HG02970 (cell line): ENCODE measurements at regions not wholly inside any gene's neighbourhood (a gene's known extent, or its start where the extent isn't known, plus 50 kb on each side); places are given as distances from the start of the nearest gene placed in this dataset.

ENCODE experiments used
- ATAC-seq: cut with Tn5 transposase; IDR thresholded peaks from one replicate; pipeline ENCODE4 v1.9.1; 2021; ENCODE audit warnings: mild to moderate bottlenecking, moderate library complexity, moderate number of reproducible peaks; ENCODE audit not compliant: unreplicated experiment, low FRiP score

DNA sequence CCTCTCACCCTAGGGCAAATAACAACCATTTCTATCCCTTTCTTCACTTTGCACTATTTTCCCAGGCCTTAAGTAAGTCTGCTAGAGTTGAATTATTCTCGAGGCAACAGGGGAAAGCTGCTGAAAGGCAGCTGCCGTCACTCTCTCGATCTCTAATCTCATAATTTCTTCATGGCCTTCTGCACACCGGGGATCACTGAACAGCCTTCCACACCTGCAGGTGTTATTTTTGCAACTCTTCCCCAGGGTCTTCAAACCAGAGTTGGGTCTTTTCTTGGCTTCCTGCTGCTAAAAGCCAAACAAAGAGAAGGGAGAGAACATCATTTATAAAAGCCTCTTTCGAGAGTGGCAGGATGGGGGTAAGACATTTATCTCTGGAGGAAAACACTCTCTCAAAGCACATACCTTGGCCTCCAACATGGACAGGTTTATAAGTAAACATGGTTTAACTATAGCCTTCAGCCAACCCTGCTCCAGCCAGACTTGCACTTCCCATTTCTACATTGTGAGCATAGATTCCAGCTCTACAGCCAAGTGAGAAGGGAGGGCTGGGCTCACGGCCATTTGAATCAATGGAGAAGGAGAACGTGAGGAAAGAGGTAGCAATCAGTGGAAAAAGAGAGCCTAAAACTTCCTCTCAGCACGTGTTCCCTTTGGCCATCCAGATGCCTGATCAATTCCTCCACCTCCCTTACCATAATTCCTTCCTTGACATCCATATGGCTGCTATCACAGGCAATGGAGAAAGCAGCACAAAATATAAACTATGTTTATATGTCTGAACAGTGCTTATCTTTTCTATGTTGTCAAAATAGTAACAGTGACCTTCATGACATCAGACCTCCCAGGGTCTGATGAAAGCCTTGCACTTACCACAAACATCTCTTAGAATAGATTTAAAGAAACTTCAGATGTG is 464.9 kb downstream of the TLE1 start:
- ATAC-seq, result no peak

DNA sequence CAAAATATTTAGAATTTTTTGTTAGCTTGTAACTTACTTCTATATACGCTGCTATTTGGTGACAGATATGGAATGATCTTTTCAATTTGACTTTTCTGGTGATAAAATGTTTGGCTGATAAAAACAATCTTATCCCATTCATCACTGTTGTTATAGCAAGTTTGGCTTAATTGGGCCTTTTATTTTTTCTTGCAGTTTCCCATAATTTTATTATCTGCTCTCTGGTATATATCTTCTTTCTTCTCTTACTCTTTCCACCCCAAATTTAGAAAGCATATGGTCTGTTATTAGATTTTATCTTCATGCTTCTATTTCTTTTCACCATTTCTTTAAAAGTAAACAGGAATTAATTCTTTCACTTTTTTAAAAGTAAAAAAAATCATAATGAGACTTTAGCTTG is 474.4 kb downstream of the TLE1 start:
- no peak for ATAC-seq

DNA sequence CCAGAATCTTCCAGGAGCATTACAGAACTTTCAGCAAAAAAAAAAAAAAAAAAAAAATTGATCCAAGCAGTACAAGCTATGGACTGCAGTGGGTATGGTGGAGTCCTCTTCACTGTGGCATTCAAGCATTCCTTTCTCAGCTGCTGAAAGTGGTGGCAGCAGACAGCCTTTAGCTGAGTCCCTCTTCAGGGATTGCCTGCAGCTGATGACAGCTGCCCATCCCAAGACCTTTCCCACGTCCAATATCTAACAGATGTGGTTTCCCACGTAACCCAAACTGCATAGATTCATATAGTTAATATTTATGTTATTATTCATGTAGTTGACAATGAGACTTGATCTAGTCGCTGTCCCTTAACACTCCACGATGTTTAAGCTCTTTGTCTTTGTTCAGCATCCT is 475.9 kb downstream of the TLE1 start:
- ATAC-seq, result no peak

DNA sequence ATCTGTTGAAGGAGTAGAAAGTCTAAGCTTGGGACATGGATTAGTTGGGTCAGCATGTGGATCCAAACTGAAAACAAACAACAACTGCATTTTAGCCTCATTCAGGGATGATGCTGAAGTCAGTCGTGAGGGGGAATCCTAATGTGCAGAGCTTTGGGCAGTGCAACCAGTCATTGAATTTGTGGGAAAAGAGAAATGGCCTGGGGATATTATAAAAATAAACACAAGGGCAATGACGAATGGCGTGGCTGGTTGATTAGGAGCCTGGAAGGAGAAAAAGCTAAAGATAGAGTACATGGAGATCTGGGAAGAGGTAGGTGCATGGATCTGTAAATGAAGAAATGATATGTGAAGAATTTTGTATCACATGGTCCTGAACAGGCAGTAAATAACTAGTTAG is 477.6 kb downstream of the TLE1 start:
- no peak for ATAC-seq

DNA sequence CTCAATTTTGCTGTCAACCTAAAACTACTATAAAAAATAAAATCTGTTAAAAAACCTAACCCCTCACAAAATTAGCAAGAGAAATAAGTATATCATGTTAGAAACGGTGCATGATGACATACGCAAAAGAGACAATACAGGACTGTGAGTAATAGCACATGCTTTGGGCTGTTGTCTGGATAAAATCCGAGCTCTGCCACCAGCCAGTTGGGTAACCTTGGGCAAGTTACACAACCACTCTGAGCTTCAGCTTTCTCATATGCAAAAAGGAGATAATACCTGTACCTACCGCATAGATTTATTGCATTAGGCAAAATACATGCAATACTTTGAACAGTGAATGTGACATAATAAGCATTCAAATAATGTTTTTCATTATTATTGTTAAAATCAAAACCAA is 481.7 kb downstream of the TLE1 start:
- ATAC-seq, result no peak

DNA sequence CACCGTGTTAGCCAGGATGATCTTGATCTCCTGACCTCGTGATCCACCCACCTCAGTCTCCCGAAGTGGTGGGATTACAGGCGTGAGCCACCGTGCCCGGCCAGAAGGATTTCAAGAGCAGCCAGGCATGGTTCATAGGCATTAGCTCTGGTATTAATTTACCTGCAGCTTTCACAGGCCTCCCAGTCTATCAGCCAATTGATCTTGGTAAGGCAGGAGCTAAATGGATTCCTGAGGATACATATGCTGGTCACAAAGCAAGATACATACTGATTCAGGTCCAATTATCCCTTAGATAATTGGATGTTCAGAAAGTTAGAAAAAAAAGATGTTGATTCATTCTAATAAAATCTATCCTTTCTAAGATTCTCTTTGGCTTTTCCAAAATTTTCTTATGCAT is 487.1 kb downstream of the TLE1 start:
- ATAC-seq, result no peak

DNA sequence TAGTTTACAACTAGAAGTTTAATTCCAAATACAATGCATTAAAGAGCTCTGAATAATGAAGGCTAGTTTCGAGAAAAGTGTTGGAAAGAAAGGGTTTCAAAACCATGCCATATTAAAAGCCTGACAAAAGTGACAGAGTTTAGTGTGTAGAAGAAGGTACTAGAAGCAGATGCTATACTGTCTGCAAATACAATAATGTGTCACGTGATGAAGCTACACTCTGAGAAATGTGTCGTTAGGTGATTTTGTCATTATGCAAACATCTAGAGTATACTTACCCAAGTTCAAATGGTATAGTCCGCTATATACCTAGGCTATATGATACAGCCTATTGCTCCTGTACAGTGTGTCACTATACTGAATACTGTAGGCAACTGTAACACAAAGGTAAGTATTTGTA is 494.1 kb downstream of the TLE1 start:
- no peak for ATAC-seq

DNA sequence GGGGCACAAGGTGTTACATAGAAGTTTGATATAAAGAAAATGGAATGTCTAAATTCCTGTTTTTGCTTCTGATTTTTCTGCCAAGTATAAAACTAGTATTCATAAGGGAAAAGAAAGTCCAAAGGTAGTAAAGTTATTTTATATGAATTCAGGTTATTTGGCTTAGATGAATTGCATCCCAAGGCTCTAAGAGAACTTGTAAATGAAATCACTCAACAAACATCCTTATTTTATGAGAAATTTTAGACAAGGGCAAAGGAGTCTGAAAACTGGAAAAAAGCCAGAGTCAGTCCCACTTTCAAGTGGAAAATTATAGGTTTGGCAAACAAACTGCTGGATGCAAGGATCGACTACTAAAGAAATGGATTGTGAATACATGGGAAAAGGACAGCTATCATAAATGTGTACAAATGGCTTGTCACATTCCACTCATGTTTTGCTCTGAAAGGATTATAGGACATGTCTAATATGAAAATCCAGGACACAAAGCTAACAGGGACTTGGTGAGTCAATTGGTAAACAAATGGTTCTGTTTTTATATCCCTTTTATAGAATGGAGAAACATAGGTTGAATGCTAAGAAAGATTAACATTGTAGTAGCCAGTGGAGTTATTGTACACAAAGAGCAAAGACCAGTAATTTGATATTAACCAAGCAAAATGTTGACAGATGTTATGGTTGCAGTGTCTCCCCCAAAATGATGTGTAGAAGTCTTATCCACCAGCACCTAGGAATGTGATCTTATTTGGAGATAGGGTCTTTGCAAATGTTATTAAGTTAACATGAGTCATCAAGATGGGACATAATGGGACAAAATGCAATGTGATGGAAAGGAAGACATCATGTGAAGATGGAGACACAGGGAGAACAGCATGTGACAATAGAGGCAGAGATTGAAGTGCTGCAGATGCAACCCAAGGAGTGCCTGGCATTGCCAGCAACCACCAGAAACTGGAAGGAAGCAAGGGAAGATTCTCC is 495.7 kb downstream of the TLE1 start:
- ATAC-seq, result no peak

DNA sequence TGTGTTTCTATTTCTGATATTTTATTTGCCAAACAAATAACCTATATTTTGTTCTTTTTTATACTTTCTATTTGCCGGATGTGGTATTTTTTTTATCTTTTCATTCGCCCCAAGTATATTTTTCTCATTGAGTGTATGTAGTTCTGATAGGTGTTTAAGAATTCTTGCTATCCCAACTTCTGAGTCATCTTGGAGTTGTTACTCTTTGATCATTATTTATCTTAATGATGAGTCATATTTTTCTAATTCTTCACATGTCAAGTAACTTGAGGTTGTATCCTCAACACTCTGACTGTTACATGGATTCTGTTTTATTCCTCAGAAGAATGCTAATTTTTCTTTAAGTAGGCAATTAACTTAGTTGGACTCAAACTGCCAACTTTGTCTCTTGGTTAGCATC is 498.1 kb downstream of the TLE1 start:
- ATAC-seq, result no peak

DNA sequence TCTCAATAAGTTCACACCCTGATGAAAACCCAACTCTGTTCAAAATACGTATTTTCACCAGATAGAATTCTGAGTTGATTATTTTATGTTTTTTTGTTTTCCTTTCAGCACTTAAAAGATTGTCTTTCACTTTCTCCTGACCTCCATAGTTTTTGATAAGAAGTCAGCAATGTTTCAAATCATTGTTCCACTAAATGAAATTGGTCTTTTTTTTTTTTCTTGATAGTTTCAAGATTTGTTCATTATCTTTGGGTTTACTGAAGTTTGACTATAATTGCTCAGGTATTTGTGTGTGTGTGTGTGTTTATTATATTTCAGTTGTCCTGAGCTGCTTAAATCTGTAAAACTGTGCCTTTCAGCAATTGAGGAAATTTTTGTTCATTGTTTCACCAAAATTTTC is 498.7 kb downstream of the TLE1 start:
- no peak for ATAC-seq

DNA sequence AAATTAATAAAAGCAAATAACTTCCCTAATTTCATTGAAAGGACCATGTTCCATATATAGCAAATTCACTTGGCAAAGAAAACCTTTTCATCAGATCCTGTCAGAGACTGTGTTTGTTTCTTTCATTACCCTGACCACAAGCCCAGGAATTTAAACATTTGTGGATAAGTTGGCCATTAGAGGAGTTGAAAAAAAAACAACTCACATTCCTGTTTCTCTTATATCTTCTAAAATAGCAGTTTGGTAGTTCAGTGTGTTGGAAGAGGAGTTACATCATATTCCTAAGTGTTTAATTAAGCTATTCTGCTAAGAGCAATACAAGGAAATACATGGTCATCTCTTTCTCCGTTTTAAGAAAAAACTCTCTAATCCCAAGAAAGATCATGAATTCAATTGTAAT is 505.6 kb downstream of the TLE1 start:
- no peak for ATAC-seq

DNA sequence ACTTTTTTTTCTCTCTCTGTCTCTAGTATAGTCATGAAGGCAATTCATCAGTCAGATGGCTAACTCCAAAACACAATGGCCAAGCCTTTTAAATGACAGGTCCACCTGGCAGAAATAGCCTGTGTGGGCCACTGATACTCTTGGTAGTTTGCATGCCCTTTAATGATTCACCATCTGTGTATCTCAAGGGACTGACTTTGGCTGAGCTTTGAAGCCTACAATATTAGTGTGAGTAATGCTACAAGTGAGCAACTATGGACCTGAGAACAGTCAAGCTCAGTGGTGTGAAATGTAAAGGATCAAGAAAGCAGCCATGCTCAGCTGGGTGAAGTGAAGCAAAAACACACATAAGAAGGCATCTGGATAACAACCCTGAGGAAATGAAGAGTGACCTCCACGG is 506.9 kb downstream of the TLE1 start:
- ATAC-seq, result no peak

DNA sequence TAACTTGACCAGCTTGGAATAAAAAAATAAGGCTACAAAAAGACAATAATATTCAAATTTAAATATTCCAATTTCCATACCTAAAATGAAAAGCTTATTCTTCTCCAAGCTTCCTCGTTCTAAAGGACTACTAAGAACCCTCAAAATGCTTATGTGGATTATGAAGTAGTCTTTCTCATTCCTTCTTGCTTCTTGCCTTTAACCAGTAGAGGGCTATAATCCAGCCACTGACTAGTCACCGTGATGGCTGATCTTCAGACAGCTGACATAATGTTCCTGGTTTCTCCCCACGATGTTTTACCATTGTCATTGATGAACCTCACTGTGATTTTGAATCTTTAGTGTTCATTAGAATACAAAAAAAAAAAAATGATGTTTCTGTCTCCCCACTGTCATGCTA is 515.3 kb downstream of the TLE1 start:
- no peak for ATAC-seq

DNA sequence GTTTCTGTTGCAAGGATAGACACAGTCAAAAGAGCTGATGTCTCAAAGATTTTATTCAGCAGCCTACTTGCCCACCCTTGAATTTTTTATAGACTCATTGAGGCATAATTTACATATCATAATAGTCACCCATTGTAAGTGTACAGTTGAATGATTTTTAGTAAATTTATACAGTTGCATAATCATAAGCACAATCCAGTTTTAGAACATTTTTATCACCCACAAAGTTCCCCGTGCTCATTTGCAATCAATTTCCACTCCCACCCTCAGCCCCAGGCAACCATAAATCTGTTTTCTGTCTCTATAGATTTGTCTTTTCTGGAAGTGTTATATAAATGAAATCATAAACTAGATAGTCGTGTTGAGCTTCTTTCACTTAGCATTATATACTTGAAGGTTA is 517.7 kb downstream of the TLE1 start:
- no peak for ATAC-seq

DNA sequence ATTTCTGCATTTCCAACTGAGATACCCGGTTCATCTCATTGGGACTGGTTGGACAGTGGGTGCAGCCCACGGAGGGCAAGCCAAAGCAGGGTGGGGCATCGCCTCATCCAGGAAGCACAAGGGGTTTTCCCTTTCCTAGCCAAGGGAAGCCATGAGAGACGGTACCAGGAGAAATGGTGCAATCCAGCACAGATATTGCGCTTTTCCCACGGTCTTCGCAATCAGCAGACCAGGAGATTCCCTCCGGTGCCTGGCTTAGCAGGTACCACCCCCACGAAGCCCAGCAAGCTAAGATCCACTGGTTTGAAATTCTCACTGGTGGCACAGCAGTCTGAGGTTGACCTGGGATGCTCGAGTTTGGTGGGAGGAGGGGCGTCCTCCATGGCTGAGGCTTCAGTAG is 527.0 kb downstream of the TLE1 start:
- no peak for ATAC-seq

DNA sequence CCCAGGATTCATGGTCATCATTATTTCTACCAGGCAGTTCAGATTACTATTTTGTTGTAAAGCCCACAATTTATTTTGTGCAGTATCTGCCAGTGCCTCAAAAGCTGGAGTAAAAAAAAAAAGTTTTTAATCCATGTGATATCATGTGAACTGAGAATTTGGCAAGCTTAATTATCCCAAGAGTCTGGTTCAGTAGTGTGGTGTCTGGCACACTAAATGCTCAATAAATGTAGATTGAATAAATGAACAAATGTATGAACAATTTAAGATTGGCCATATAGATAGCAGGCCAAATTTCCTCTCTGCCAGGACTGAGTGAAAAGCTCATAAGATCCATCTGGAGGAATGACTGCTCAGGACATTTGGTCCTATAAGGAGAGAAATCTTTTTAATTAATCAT is 533.0 kb downstream of the TLE1 start:
- ATAC-seq, result no peak

DNA sequence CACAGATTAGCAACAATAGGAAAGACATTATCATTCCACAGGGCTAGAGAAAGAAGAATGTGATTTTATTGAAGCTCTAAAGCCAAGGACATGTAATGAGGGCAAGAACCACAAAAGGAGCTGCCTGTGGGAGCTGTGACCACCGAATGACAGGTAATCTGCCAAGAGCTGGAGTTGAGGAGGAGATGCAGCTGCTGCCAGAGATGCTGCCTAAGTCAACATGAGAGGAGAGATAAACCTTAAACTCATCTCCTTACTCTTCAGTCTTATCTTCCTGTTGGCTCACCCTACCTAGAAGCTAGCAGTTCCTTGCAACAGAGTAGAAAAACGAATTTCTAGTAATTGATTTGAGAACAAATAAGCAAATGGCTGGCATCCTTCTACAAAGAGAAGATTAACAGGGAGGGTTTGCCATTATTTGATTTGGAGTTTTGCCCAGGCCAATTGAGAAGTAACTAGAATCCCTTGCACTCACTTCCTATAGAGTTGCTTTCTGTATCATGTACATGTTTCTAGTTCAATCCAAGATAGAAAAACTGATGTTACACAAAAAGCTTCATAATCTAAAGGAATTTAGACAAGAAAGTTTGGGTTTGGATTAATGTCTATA is 539.2 kb downstream of the TLE1 start:
- ATAC-seq, result no peak

DNA sequence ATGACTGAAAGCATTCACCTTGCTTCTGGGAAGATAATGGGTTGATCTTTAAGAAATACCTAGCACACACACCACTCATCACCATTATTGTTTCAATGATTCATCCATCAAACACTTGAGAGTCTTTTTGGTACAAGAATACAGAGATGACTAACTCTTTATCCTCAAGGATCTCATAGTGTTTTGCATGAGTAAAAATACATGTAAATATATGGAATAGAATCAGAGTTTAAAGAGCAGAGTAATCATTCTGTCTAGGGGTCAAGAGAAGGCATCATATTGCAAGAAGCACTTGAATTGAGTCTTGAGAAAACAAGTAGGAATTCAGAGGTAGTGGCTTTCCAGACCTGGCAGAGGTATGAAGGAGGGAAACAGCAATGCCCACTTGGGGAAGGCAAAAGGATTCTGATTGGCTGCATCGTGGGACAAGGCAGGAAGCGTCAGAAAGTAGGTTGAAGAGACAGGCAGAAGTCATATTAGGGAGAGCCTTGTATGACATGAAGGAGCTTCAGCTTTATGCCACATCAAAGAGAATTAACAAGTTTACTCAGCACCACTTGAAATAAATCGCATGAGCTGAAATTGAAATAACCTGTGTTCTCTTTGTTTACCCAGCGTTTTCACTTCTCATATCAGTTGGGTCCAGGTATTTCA is 542.5 kb downstream of the TLE1 start:
- ATAC-seq, result no peak

DNA sequence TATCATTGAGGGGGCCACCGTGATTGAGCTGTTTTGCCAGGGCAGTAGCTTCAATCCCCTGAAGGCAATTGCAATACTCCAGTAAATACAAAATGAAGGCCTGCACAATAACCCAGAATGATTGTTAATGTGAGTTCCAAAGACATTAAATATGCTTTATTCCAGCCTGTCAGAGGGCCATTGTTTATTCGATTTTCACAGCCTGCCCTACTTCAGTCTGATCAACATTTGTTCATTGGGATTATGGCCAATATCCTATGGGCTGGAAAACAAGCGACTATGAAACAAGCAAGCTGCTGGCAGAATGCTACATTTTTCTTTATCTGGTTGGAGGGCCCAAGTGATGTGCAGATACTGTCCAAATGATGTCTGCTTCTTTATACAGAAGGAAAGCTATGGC is 543.1 kb downstream of the TLE1 start:
- no peak for ATAC-seq

DNA sequence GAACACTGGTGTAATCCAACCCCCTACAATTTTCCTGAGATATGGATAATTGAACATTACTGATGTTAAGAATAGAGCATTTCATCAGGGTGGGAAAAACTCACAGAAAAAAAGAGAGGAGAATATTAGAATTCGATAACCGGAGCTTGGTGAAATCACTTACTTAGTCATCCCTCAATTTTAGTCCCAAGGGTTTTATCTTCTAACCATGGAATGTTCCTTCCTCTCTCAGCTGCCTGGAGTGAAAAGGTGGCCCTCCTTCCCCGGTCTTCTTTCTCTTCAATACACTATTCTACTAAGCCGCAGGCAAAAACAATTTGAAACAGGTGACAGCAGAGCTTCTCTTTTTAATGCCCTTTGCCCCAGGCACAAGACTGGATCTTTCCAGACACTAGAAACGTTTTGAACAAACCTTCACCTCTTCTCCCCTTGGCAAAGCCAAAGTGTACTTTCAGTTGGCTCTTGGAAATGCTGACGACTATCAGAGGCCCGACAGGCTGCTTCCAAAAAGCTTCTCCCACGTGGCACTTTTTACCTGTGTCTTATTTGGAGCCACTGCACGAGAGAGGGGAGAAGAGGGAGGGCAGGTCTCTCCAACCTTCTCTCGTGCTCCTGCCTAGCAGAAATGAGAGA is 543.9 kb downstream of the TLE1 start:
- no peak for ATAC-seq
